H1 (cell line): ENCODE measurements at regions not wholly inside any gene's neighbourhood (a gene's known extent, or its start where the extent isn't known, plus 50 kb on each side); places are given as distances from the start of the nearest gene placed in this dataset.

ENCODE experiments used
- CTCF ChIA-PET: fragments of 300-600 bp; sonication (Branson Sonifier 250); formaldehyde crosslinking; loops from one replicate; lab custom pipeline; 2021; ENCODE audit not compliant: partially characterized antibody; lab: Charles Lee
- POLR2A ChIA-PET: fragments of 300-600 bp; sonication (Branson Sonifier 250); formaldehyde crosslinking; loops from one replicate; lab custom pipeline; 2021; ENCODE audit warnings: inconsistent platforms; ENCODE audit not compliant: partially characterized antibody; lab: Charles Lee
- DNase-seq, 2 experiments: peaks; one replicate each; pipeline versions ENCODE4 v3.0.0 to v3.0.0-alpha.2; 2010 to 2022; ENCODE audit warnings: low spot score in 2 of 2, low read depth in 1 of 2, mixed read lengths in 1 of 2
- FAIRE-seq: peaks from 2 replicates; lab custom pipeline; 2011; peaks lifted over from hg19 to GRCh38; lab: Jason Lieb, UNC
- H2AFZ ChIP-seq: 2 replicates; pipeline ENCODE4 v1.8.1; 2012; ENCODE audit warnings: low read length, inconsistent platforms
- H2AK5ac ChIP-seq: 2 replicates; pipeline ENCODE4 v1.6.1; 2013; ENCODE audit warnings: low read depth, low read length
- H2BK120ac ChIP-seq: replicated peaks from 2 replicates; pipeline ENCODE3; 2013; ENCODE audit warnings: low read depth, low read length, inconsistent platforms
- H2BK12ac ChIP-seq: 2 replicates; pipeline ENCODE4 v1.6.1; 2013; ENCODE audit warnings: low read depth, low read length
- H2BK15ac ChIP-seq: 2 replicates; pipeline ENCODE4 v1.6.1; 2013; ENCODE audit warnings: low read length
- H2BK20ac ChIP-seq: 2 replicates; pipeline ENCODE4 v1.6.1; 2013; ENCODE audit warnings: low read length
- H2BK5ac ChIP-seq: 2 replicates; pipeline ENCODE4 v1.6.1; 2013; ENCODE audit warnings: low read depth, low read length
- H3K14ac ChIP-seq: 2 replicates; pipeline ENCODE4 v1.6.1; 2013; ENCODE audit warnings: inconsistent platforms; ENCODE audit not compliant: insufficient read length
- H3K18ac ChIP-seq: 2 replicates; pipeline ENCODE4 v1.6.1; 2013; ENCODE audit warnings: low read length; ENCODE audit errors: extremely low read depth
- H3K23ac ChIP-seq: 2 replicates; pipeline ENCODE4 v1.6.1; 2013; ENCODE audit warnings: inconsistent platforms; ENCODE audit not compliant: insufficient read length
- H3K23me2 ChIP-seq: 2 replicates; pipeline ENCODE4 v1.6.1; 2013; ENCODE audit warnings: low read depth, low read length
- H3K27ac ChIP-seq: 2 replicates; pipeline ENCODE4 v1.6.1; 2011; ENCODE audit warnings: low read depth, low read length, inconsistent platforms
- H3K27me3 ChIP-seq, 4 experiments: replicated peaks in 1 of 4; 1 replicate in 1 of 4; 2 replicates in 3 of 4; pipeline versions ENCODE4 v1.6.1 to v1.8.1; 2011 to 2013; ENCODE audit warnings: low read length in 3 of 4, mild to moderate bottlenecking in 3 of 4, inconsistent platforms in 2 of 4, mixed read lengths in 2 of 4, moderate library complexity in 1 of 4; ENCODE audit not compliant: control insufficient read depth in 3 of 4, insufficient read depth in 3 of 4; ENCODE audit errors: extremely low read depth in 1 of 4
- H3K36me3 ChIP-seq, 4 experiments: 2 replicates each; pipeline versions ENCODE4 v1.6.1 to v1.8.1; 2011 to 2013; ENCODE audit warnings: mild to moderate bottlenecking in 4 of 4, low read length in 3 of 4, moderate library complexity in 2 of 4, control low read depth in 1 of 4, inconsistent platforms in 1 of 4; ENCODE audit not compliant: insufficient read depth in 4 of 4, control insufficient read depth in 2 of 4
- H3K4ac ChIP-seq: replicated peaks from 2 replicates; pipeline ENCODE3; 2013; ENCODE audit warnings: low read length, low read depth, mixed read lengths, inconsistent platforms; ENCODE audit not compliant: insufficient read length
- H3K4me1 ChIP-seq, 4 experiments: replicated peaks in 1 of 4; 1 replicate in 1 of 4; 2 replicates in 3 of 4; pipeline versions ENCODE4 v1.6.1 to v1.8.1; 2011 to 2013; ENCODE audit warnings: low read length in 3 of 4, inconsistent platforms in 2 of 4, mixed read lengths in 1 of 4; ENCODE audit not compliant: insufficient read depth in 4 of 4, control insufficient read depth in 3 of 4
- H3K4me2 ChIP-seq, 2 experiments: 2 replicates each; pipeline versions ENCODE4 v1.6.1 to v1.8.1; 2011 to 2013; ENCODE audit warnings: low read depth in 2 of 2, low read length in 2 of 2, control low read depth in 1 of 2, inconsistent platforms in 1 of 2, mild to moderate bottlenecking in 1 of 2; ENCODE audit not compliant: insufficient read depth in 1 of 2
- H3K4me3 ChIP-seq, 4 experiments: fragments of 200-600, 300-600 bp in 1 of 4; sonication (generic), shearing (Covaris generic), sonication (Bioruptor Twin) in 1 of 4; 2 replicates each; pipeline versions ENCODE4 v1.5.1 to v1.8.1; 2011 to 2016; ENCODE audit warnings: low read length in 4 of 4, low read depth in 3 of 4, control low read depth in 2 of 4, inconsistent platforms in 2 of 4, mild to moderate bottlenecking in 2 of 4, mixed read lengths in 1 of 4, moderate library complexity in 1 of 4; ENCODE audit not compliant: insufficient read depth in 2 of 4; ENCODE audit errors: extremely low read depth in 1 of 4
- H3K56ac ChIP-seq: replicated peaks from 2 replicates; pipeline ENCODE3; 2013; ENCODE audit warnings: low read depth, mild to moderate bottlenecking, mixed read lengths, low read length, inconsistent platforms; ENCODE audit not compliant: insufficient read length
- H3K79me1 ChIP-seq: 2 replicates; pipeline ENCODE4 v1.6.1; 2013; ENCODE audit warnings: low read depth, low read length, control low read depth
- H3K79me2 ChIP-seq, 2 experiments: 2 replicates each; pipeline versions ENCODE4 v1.6.1 to v1.8.1; 2012 to 2013; ENCODE audit warnings: low read length in 2 of 2, mild to moderate bottlenecking in 2 of 2, inconsistent platforms in 1 of 2; ENCODE audit not compliant: insufficient read depth in 2 of 2, control insufficient read depth in 1 of 2
- H3K9ac ChIP-seq, 4 experiments: replicated peaks in 1 of 4; 1 replicate in 1 of 4; 2 replicates in 3 of 4; pipeline versions ENCODE4 v1.6.1 to v1.8.1; 2011 to 2013; ENCODE audit warnings: low read depth in 3 of 4, low read length in 3 of 4, control low read depth in 2 of 4, mild to moderate bottlenecking in 2 of 4, moderate library complexity in 2 of 4, inconsistent platforms in 1 of 4; ENCODE audit errors: extremely low read depth in 1 of 4
- H3K9me3 ChIP-seq, 2 experiments: 2 replicates each; pipeline versions ENCODE4 v1.6.1 to v1.8.1; 2012 to 2013; ENCODE audit warnings: mild to moderate bottlenecking in 2 of 2, moderate library complexity in 2 of 2, control low read depth in 1 of 2, inconsistent platforms in 1 of 2, low read depth in 1 of 2, low read length in 1 of 2, mixed read lengths in 1 of 2; ENCODE audit not compliant: insufficient read depth in 2 of 2
- H4K20me1 ChIP-seq, 2 experiments: replicated peaks in 1 of 2; 2 replicates each; pipeline versions ENCODE3 to v1.8.1; 2011 to 2013; ENCODE audit warnings: inconsistent platforms in 2 of 2, low read length in 2 of 2, mild to moderate bottlenecking in 1 of 2; ENCODE audit not compliant: insufficient read depth in 2 of 2, control insufficient read depth in 1 of 2
- H4K5ac ChIP-seq: 2 replicates; pipeline ENCODE4 v1.6.1; 2013; ENCODE audit warnings: low read length, low read depth, mixed read lengths, inconsistent platforms; ENCODE audit not compliant: insufficient read length
- H4K8ac ChIP-seq: 2 replicates; pipeline ENCODE4 v1.8.0; 2013; ENCODE audit warnings: mild to moderate bottlenecking, moderate library complexity, low read length, inconsistent platforms; ENCODE audit not compliant: insufficient read depth; ENCODE audit errors: extremely low read depth
- H4K91ac ChIP-seq: replicated peaks from 2 replicates; pipeline ENCODE3; 2013; ENCODE audit warnings: low read length, mixed read lengths, inconsistent platforms; ENCODE audit not compliant: insufficient read length
- ATF2 ChIP-seq: IDR thresholded peaks from 2 replicates; pipeline ENCODE4 v1.6.1; 2012; ENCODE audit warnings: low read length, inconsistent platforms
- BACH1 ChIP-seq: IDR thresholded peaks from 2 replicates; pipeline ENCODE4 v1.6.1; 2012; ENCODE audit warnings: low read length, improper control_type of control experiment
- CREB1 ChIP-seq: IDR thresholded peaks from 2 replicates; pipeline ENCODE4 v1.6.1; 2012; ENCODE audit warnings: inconsistent platforms
- HDAC2 ChIP-seq, 2 experiments: fragments of 300-600 bp in 1 of 2; sonication (generic) in 1 of 2; IDR thresholded peaks; 2 replicates each; pipeline ENCODE4 v1.6.1; 2011 to 2012; ENCODE audit warnings: low read depth in 2 of 2, low read length in 2 of 2, mild to moderate bottlenecking in 2 of 2, moderate library complexity in 2 of 2, borderline replicate concordance in 1 of 2, inconsistent platforms in 1 of 2
- HDAC6 ChIP-seq: IDR thresholded peaks from one replicate; pipeline ENCODE4 v1.7.1; 2012; ENCODE audit warnings: low read depth, mild to moderate bottlenecking, inconsistent platforms, low read length, moderate library complexity
- KDM4A ChIP-seq: IDR thresholded peaks from one replicate; pipeline ENCODE4 v1.7.1; 2012; ENCODE audit warnings: low read depth, mild to moderate bottlenecking, moderate library complexity, low read length, inconsistent platforms; ENCODE audit not compliant: severe bottlenecking
- MAX ChIP-seq: IDR thresholded peaks from 2 replicates; pipeline ENCODE4 v1.6.1; 2012; ENCODE audit warnings: inconsistent platforms
- SAP30 ChIP-seq: fragments of 300-600 bp; sonication (generic); IDR thresholded peaks from 2 replicates; pipeline ENCODE4 v1.7.1; 2012; ENCODE audit warnings: low read length, moderate library complexity, mild to moderate bottlenecking, inconsistent platforms; ENCODE audit not compliant: insufficient read depth, insufficient replicate concordance
- SIRT6 ChIP-seq: IDR thresholded peaks from one replicate; pipeline ENCODE4 v1.7.1; 2012; ENCODE audit warnings: low read length, inconsistent platforms
- SIX5 ChIP-seq: IDR thresholded peaks from 2 replicates; pipeline ENCODE4 v1.6.1; 2011; ENCODE audit warnings: mild to moderate bottlenecking, low read depth, low read length
- SP4 ChIP-seq: IDR thresholded peaks from 2 replicates; pipeline ENCODE4 v1.6.1; 2012; ENCODE audit warnings: low read length, inconsistent platforms
- TBP ChIP-seq: IDR thresholded peaks from 2 replicates; pipeline ENCODE4 v1.6.1; 2011; ENCODE audit warnings: low read depth, low read length, improper control_type of control experiment
- YY1 ChIP-seq: IDR thresholded peaks from 2 replicates; pipeline ENCODE4 v1.6.1; 2011; ENCODE audit warnings: low read depth, mild to moderate bottlenecking, low read length
- ZNF274 ChIP-seq: IDR thresholded peaks from 2 replicates; pipeline ENCODE4 v1.7.0; 2012; ENCODE audit warnings: low read length, borderline replicate concordance; ENCODE audit errors: extremely low read depth
- WGBS, 2 experiments: shearing (Covaris generic) in 1 of 2; methylation state at CpG; one replicate each; pipeline versions ENCODE4 v1.1.6 to v1.1.7; 2013 to 2015; ENCODE audit warnings: low lambda C conversion rate in 2 of 2, mixed read lengths in 2 of 2, inconsistent platforms in 1 of 2, low coverage in 1 of 2, missing lambda C conversion rate in 1 of 2; ENCODE audit not compliant: insufficient replicate concordance in 2 of 2, insufficient coverage in 1 of 2, insufficient read length in 1 of 2; ENCODE audit errors: extremely low coverage in 1 of 2, missing lambda C conversion rate in 1 of 2; 5-methylcytosine and 5-hydroxymethylcytosine counted together

DNA sequence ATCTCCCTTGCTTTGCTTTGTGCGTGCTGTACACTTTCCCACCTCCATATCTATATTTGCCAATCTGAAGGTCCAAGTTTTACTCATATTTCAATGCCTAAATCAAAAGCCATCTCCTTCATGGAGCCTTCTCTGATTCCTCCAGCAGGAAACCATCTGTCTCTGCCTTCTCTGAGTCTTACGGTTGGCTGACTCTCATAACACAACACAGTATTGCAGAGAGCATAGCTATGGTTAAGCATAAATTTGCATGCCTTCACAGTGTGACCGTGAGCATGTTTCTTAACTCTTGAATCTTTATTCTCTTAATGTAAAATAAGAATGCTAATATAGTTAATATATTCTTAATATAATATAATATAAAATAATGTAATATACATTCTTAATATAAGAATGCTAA is 136.8 kb upstream of the PPP2R2B start:
- Histone ChIP-seq H3K36me3 (no peaks in the 10 kb centered on the region), H3K23me2 (no peaks in the 10 kb centered on the region), H3K18ac (no peak overlapping the region), H2BK12ac (no peak overlapping the region), H2AFZ (no peak overlapping the region), H2AK5ac (no peak overlapping the region), H3K4me2 (no peak overlapping the region), H4K91ac (no peak overlapping the region), H3K23ac (no peak overlapping the region), H3K9ac (no peak overlapping the region), H4K8ac (no peak overlapping the region), H3K4me3 (no peak overlapping the region), H3K56ac (no peak overlapping the region), H4K5ac (no peak overlapping the region), H3K79me1 (no peaks in the 10 kb centered on the region), H2BK20ac (no peak overlapping the region), H3K4ac (no peak overlapping the region), H3K79me2 (no peaks in the 10 kb centered on the region), H2BK120ac (no peak overlapping the region), H3K9me3 (no peaks in the 10 kb centered on the region), H3K27ac (no peak overlapping the region), H3K27me3 (no peaks in the 10 kb centered on the region), H4K20me1 (no peaks in the 10 kb centered on the region), H3K4me1 (peaks cover 0 to 2% (median 0%) of the 10 kb centered on the region in 4 experiments; a peak in 2 of 7 replicates), H3K14ac (no peak overlapping the region), H2BK15ac (no peak overlapping the region), H2BK5ac (no peak overlapping the region)
- DNase-seq (no peak), FAIRE-seq (no peak)
- 88% methylated on average over 3 of the region's 3 CpGs; no CpG with 5 or more reads in 1 of the 2 experiments for WGBS, 2 experiments
- ChIA-PET POLR2A (no interaction called here), CTCF (no interaction called here)
- TF ChIP-seq SIX5 (no peak), SP4 (no peak), SAP30 (no peak), BACH1 (no peak), TBP (no peak), ATF2 (no peak), ZNF274 (no peak), YY1 (no peak), SIRT6 (no peak), CREB1 (no peak), HDAC2 (IDR thresholded peaks at IDR 0.05; ENCODE audit: borderline replicate concordance in 1 of 2, low read depth in 2 of 2, low read length in 2 of 2) (no peak), MAX (no peak), HDAC6 (no peak), KDM4A (no peak)
